LNCaP clone FGC (cell line): ENCODE measurements at regions not wholly inside any gene's neighbourhood (a gene's known extent, or its start where the extent isn't known, plus 50 kb on each side); places are given as distances from the start of the nearest gene placed in this dataset.
A peak's percentile ranks its signal among the peaks of the same experiment; 100 is the strongest.

Source experiments
- DNase-seq: peaks from one replicate; pipeline ENCODE4 v3.0.0-alpha.2; 2011; ENCODE audit warnings: low read depth
- H3K4me3 ChIP-seq: 2 replicates; pipeline ENCODE4 v1.5.1; 2011; ENCODE audit warnings: mild to moderate bottlenecking, low read depth, low read length, control low read depth
- TF ChIP-seq, protein P1 (sequence below): IDR thresholded peaks from 2 replicates; pipeline ENCODE4 v1.5.1; 2012; ENCODE audit warnings: mild to moderate bottlenecking; ENCODE audit not compliant: control insufficient read depth, insufficient read depth; ENCODE audit errors: extremely low read depth

DNA sequence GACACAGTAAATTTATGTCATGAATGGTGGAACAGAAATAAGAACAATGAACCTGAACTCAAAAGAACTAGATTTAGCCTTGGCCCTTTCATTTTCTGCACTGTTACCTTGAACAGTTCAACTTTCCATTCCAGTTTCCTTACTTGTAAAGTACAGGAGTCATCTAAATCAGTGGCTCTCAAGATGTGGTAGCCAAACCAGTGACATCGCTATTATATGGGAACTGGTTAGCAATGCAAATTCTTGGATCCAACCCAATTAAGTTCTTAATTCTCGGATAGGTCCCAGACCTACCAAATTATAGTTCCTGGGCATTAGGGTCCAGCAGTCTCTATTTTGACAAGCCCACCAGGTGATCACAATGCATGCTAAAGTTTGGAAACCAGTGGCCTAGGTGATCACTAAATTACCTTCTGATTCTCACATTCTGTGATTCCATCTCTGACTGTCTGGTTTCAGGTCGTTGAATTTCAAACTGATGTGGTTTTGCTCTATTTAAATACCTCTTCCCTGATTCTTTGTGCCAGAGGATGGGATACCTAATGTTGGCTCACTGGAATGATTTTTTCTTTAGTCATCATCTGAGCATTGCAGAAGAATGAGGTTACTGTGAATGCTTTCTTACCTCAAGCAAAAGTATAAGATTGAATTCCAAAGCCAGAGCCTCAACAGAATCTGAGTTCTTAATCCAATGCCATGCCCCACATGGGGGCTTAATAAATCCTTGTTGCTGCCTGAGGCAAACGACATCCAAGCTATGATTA, 253.8 kb downstream of the ENC1 start:
- TF ChIP-seq, protein P1, sequence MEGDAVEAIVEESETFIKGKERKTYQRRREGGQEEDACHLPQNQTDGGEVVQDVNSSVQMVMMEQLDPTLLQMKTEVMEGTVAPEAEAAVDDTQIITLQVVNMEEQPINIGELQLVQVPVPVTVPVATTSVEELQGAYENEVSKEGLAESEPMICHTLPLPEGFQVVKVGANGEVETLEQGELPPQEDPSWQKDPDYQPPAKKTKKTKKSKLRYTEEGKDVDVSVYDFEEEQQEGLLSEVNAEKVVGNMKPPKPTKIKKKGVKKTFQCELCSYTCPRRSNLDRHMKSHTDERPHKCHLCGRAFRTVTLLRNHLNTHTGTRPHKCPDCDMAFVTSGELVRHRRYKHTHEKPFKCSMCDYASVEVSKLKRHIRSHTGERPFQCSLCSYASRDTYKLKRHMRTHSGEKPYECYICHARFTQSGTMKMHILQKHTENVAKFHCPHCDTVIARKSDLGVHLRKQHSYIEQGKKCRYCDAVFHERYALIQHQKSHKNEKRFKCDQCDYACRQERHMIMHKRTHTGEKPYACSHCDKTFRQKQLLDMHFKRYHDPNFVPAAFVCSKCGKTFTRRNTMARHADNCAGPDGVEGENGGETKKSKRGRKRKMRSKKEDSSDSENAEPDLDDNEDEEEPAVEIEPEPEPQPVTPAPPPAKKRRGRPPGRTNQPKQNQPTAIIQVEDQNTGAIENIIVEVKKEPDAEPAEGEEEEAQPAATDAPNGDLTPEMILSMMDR, result no peak
- H3K4me3 ChIP-seq, result no peak overlapping the region
- no peak for DNase-seq

DNA sequence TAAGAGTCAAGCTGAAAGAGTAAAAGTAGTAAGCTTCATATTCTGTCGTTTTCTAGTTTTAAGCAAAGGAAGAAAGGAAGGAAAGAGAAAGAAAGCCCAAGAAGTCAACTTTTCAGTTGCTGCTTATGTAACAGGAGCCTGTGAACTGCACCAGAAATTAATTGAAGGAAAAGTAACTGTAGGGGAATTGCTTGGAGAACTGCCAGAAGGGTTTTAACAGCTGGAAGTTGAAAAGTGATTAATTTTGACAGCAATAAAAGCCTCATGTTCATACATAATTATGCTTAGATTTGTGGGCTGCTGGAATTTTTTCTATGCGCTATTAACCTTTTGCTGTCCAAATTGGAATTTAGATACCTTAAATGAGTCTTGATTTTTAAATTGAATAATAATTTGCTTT, 255.7 kb downstream of the ENC1 start:
- DNase-seq, result no peak
- TF ChIP-seq, protein P1, result no peak

DNA sequence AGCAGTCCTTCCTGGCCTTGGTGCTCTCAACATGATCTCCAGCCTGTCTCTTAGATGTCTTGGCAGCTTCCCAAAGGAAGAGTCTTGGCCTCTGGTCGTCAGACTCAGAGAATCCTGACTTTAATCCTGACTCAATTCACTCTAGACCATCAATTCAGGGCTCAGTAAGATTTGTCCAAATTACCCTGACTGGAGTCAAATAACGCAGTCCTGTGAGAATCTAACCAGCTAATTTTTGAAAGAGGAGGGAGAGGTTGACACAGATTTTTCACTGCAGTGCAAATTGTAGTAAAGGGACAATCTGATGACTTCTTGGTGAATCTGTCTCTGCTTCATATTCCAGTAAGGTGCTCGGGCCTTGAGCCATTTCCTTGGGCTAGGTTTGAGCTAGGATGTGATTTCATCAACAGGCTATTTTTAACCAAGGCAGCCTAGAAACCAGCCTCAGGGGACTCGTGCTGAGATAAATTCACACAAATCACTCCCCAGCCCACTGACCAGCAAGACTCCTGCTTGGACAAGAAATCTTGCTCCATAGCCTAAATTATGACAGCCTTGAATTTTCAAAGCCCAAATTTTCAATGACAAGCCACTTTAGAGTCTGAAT, 257.4 kb downstream of the ENC1 start:
- H3K4me3 ChIP-seq, result no peak overlapping the region
- DNase-seq, result no peak
- TF ChIP-seq, protein P1, result no peak

More for the DNA sequence above, 255.7 kb downstream of the ENC1 start:
- no peak overlapping the region for H3K4me3 ChIP-seq

DNA sequence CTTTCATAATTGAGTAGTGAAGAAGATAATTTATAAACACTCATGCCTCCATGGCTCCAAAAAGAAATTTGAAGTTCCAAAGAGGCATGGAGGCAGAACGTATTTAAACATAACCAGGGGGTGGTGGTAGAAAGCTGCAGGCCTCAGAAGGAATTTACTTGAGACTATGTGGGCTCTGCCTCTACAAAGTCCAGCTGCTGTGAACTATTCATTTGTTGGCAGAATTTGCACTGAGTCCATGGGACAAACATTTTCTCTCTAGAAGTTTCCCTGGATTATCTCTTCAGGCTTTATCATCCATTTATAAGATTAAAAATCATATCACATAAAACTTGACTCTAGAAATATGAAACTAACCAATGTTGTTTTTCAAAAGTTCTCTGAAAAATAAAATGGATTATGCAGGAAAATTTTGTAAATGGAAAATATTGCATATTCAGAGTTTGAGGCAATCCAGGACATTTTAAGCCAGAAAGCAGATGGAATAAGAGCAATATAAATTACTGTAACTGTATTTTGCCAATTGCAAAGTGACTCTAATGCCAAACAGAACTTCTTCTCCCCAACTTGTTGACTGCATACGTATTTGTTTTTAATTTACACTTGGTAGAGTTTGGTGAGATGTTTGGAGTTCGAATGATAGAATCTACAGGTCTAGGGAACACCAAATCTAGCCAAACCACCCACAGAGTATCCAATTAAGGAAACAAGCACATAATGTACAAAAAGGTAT, 258.2 kb downstream of the ENC1 start:
- TF ChIP-seq, protein P1, result no peak
- DNase-seq, result no peak
- no peak overlapping the region for H3K4me3 ChIP-seq

DNA sequence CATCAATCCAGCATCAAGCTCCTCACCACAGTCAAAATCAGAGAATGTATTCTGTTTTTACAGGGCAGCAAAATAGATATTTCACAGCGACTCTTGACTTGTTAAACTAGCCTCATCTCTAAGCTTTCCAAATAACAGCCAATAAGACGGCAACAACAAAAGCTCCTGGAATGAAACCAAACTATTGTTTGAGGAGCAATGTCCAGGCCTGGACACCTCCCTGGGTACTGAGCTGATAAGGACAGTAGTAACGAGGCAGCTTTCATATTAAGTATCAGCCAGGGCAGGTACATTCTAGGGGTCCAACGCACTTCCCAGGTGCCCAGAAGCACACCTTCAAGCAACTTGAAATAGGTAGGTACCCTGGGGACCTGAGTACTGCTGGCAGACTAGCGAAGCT, 260.3 kb downstream of the ENC1 start:
- DNase-seq, result peak; percentile 32
- H3K4me3 ChIP-seq, result no peak overlapping the region
- TF ChIP-seq, protein P1, result no peak

DNA sequence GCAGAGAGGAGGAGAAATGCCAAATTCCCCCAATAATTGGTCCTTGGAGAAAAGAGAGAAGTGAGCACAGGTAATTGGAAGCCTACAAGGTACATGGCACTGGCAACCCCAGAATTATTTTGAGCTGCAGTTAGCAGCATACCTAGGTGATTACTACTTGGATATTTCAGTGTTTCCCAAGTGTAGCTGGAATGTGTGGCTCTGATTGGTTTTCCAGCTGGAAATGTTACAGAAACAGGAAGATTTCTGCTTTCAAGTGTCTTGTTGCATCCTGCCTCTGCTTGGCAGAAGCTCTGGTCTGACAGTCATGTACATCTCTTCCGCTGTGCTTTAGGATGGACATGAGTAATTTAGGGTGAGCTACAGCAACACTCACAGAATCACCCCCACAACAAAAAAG, 262.1 kb downstream of the ENC1 start:
- TF ChIP-seq, protein P1, result no peak
- DNase-seq, result no peak
- no peak overlapping the region for H3K4me3 ChIP-seq

DNA sequence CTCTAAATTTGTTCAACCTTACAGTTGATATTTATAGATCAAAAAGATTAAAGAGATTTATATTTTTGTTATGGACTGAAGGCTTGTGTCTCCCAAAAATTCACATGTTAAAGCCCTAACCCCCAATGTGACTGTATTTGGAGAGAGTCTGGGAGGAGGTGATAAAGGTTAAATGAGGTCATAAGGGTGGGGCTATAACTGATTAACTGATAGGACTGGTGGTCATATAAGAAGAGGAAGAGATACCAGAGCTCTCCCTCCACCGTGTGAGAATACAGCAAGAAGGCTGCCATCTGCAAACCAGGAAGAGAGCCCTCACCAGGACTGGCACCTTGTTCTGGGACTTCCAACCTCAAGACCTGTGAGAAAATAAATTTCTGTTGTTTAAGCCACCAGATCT, 264.3 kb downstream of the ENC1 start:
- DNase-seq, result no peak
- TF ChIP-seq, protein P1, result no peak
- no peak overlapping the region for H3K4me3 ChIP-seq
